ENCODE measurements at regions not wholly inside any gene's neighbourhood (a gene's known extent, or its start where the extent isn't known, plus 50 kb on each side); places are given as distances from the start of the nearest gene placed in this dataset.

- no peak for TF ChIP-seq CTCF (IDR thresholded peaks at IDR 0.05; ENCODE audit: insufficient read depth in 1 of 2, low read depth in 1 of 2, low read length in 1 of 2, severe bottlenecking in 1 of 2, unreplicated experiment in 1 of 2)
- no peaks in the 10 kb centered on the region for H3K36me3 ChIP-seq (ENCODE audit: control insufficient read depth, insufficient read depth, low read length)
- Mint-ChIP-seq H3K27me3 (ENCODE audit: insufficient read depth, unreplicated experiment) (no peaks in the 10 kb centered on the region), H3K36me3 (ENCODE audit: insufficient read depth, unreplicated experiment) (no peaks in the 10 kb centered on the region), H3K9me3 (ENCODE audit: unreplicated experiment) (no peaks in the 10 kb centered on the region), H3K4me3 (ENCODE audit: unreplicated experiment) (no peak overlapping the region), H3K27ac (ENCODE audit: unreplicated experiment) (no peak overlapping the region), H3K4me1 (ENCODE audit: low read depth, unreplicated experiment) (peaks cover 6% of the 10 kb centered on the region)
- no peaks in the 10 kb centered on the region for H3K4me1 ChIP-seq
- no peaks in the 10 kb centered on the region for H3K9me3 ChIP-seq
- ChIA-PET POLR2A (no interaction called here), CTCF (no interaction called here)
- DNase-seq = no peak
- intact Hi-C loops (cut with micrococcal nuclease; ENCODE audit: unreplicated experiment) = no loop called here
- BruUV-seq (replicated peaks) = no TSS peak
- H3K4me3 ChIP-seq (ENCODE audit: low read depth, low read length) = no peak overlapping the region
- H3K27me3 ChIP-seq (replicated peaks; ENCODE audit: control insufficient read depth, insufficient read depth, low read length) = no peaks in the 10 kb centered on the region
These were observed 111.5 kb upstream of the LGALSL start for GRCh38 chr2:64342195-64343099.

GRCh38 chr2:64344999-64345576, 108.9 kb upstream of the LGALSL start:
- no peaks in the 10 kb centered on the region for H3K9me3 ChIP-seq
- Mint-ChIP-seq H3K36me3 (ENCODE audit: insufficient read depth, unreplicated experiment) (no peaks in the 10 kb centered on the region), H3K4me3 (ENCODE audit: unreplicated experiment) (no peak overlapping the region), H3K9me3 (ENCODE audit: unreplicated experiment) (no peaks in the 10 kb centered on the region), H3K27ac (ENCODE audit: unreplicated experiment) (no peak overlapping the region), H3K27me3 (ENCODE audit: insufficient read depth, unreplicated experiment) (no peaks in the 10 kb centered on the region), H3K4me1 (ENCODE audit: low read depth, unreplicated experiment) (no peaks in the 10 kb centered on the region)
- no peaks in the 10 kb centered on the region for H3K4me1 ChIP-seq
- no peaks in the 10 kb centered on the region for H3K36me3 ChIP-seq (ENCODE audit: control insufficient read depth, insufficient read depth, low read length)
- CTCF ChIA-PET = no interaction called here
- intact Hi-C loops (cut with micrococcal nuclease; ENCODE audit: unreplicated experiment) = no loop called here
- no peak for DNase-seq
- POLR2A ChIA-PET = no interaction called here
- BruUV-seq (replicated peaks) = no TSS peak
- H3K27me3 ChIP-seq (replicated peaks; ENCODE audit: control insufficient read depth, insufficient read depth, low read length) = no peaks in the 10 kb centered on the region
- no peak for TF ChIP-seq CTCF (IDR thresholded peaks at IDR 0.05; ENCODE audit: insufficient read depth in 1 of 2, low read depth in 1 of 2, low read length in 1 of 2, severe bottlenecking in 1 of 2, unreplicated experiment in 1 of 2)
- no peak overlapping the region for H3K4me3 ChIP-seq (ENCODE audit: low read depth, low read length)

- Mint-ChIP-seq H3K4me1 (ENCODE audit: low read depth, unreplicated experiment) (no peaks in the 10 kb centered on the region), H3K9me3 (ENCODE audit: unreplicated experiment) (no peaks in the 10 kb centered on the region), H3K4me3 (ENCODE audit: unreplicated experiment) (no peak overlapping the region), H3K36me3 (ENCODE audit: insufficient read depth, unreplicated experiment) (no peaks in the 10 kb centered on the region), H3K27ac (ENCODE audit: unreplicated experiment) (no peak overlapping the region), H3K27me3 (ENCODE audit: insufficient read depth, unreplicated experiment) (no peaks in the 10 kb centered on the region)
- no TSS peak for BruUV-seq (replicated peaks)
- Histone ChIP-seq H3K27me3 (replicated peaks; ENCODE audit: control insufficient read depth, insufficient read depth, low read length) (no peaks in the 10 kb centered on the region), H3K9me3 (no peaks in the 10 kb centered on the region), H3K4me3 (ENCODE audit: low read depth, low read length) (no peak overlapping the region), H3K4me1 (no peaks in the 10 kb centered on the region), H3K36me3 (ENCODE audit: control insufficient read depth, insufficient read depth, low read length) (no peaks in the 10 kb centered on the region)
- ChIA-PET CTCF (no interaction called here), POLR2A (no interaction called here)
- TF ChIP-seq CTCF (IDR thresholded peaks at IDR 0.05; ENCODE audit: insufficient read depth in 1 of 2, low read depth in 1 of 2, low read length in 1 of 2, severe bottlenecking in 1 of 2, unreplicated experiment in 1 of 2) = no peak
- DNase-seq = no peak
- intact Hi-C loops (cut with micrococcal nuclease; ENCODE audit: unreplicated experiment) = no loop called here
These were observed 108.0 kb upstream of the LGALSL start for GRCh38 chr2:64345998-64346397.

Measured in Caco-2 (cell line).